Activated naive CD8-positive, alpha-beta T cell treated with anti-CD3 and anti-CD28 coated beads for 36 hours (primary cell): ENCODE measurements at regions not wholly inside any gene's neighbourhood (a gene's known extent, or its start where the extent isn't known, plus 50 kb on each side); places are given as distances from the start of the nearest gene placed in this dataset.
"Not testable (repeated sequence)": the region's sequence is repeated elsewhere in the genome, so short reads cannot be mapped to it uniquely, and the experiment has no call there.

Source experiments
- DNase-seq: peaks from one replicate; pipeline ENCODE4 v3.0.0; 2021
- H3K27ac Mint-ChIP-seq: one replicate; pipeline ENCODE4 v1.8.0; 2022; ENCODE audit warnings: mild to moderate bottlenecking, moderate library complexity, mixed read lengths
- H3K27me3 Mint-ChIP-seq: one replicate; pipeline ENCODE4 v1.8.0; 2022; ENCODE audit warnings: mild to moderate bottlenecking, mixed read lengths
- H3K36me3 Mint-ChIP-seq: one replicate; pipeline ENCODE4 v1.8.0; 2021; ENCODE audit warnings: mild to moderate bottlenecking, mixed read lengths
- H3K4me1 Mint-ChIP-seq: one replicate; pipeline ENCODE4 v1.8.0; 2021; ENCODE audit warnings: mixed read lengths
- H3K4me3 Mint-ChIP-seq: one replicate; pipeline ENCODE4 v1.8.0; 2022; ENCODE audit warnings: mild to moderate bottlenecking, moderate library complexity, mixed read lengths
- H3K9me3 Mint-ChIP-seq: one replicate; pipeline ENCODE4 v1.8.0; 2022; ENCODE audit warnings: mixed read lengths

DNA sequence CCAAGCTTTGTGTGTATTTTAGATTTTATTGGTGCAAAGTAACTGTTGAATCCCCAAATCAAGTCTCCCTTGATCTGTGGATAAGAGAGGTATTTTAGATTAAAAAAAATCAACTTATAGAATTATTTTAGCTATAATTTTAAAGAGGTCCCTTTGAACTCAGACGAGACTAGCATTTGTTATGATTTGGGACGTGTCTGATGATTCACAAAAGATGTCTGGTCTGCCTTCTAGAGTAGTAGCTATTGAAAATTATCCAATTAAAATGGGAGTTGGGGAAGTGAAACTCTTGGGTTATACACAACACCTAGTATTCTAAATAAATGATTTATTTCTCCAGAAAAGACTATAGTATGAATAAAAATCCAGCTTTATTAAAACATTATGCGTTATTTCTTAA is 227.9 kb upstream of the GRIA4 start:
- no peak for DNase-seq
- Mint-ChIP-seq H3K36me3 (no peaks in the 10 kb centered on the region), H3K27ac (no peak overlapping the region), H3K4me1 (no peaks in the 10 kb centered on the region), H3K9me3 (no peaks in the 10 kb centered on the region), H3K4me3 (no peak overlapping the region), H3K27me3 (no peaks in the 10 kb centered on the region)

DNA sequence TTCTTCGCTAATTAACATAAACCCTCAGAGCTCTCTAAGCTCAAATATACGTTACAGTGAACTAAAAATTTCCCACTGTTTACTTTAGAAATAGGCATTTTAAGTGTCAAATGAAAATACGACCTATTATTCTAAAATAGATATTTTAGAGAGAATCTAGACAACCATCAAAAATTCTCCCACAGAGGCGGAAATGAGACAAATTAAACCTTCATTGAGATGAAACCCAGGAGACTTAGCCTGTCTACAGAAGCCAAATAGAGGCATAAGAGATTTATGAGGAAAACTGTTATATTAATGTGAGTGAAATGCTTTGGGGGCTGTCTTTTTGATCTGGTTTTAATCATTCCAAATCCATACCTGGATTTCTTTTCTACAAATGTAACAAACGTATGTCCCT is 232.0 kb upstream of the GRIA4 start:
- peaks cover 9% of the 10 kb centered on the region for H3K9me3 Mint-ChIP-seq
- no peaks in the 10 kb centered on the region for H3K27me3 Mint-ChIP-seq
- no peak overlapping the region for H3K27ac Mint-ChIP-seq
- DNase-seq, result no peak
- no peaks in the 10 kb centered on the region for H3K36me3 Mint-ChIP-seq
- no peak overlapping the region for H3K4me3 Mint-ChIP-seq
- no peaks in the 10 kb centered on the region for H3K4me1 Mint-ChIP-seq

DNA sequence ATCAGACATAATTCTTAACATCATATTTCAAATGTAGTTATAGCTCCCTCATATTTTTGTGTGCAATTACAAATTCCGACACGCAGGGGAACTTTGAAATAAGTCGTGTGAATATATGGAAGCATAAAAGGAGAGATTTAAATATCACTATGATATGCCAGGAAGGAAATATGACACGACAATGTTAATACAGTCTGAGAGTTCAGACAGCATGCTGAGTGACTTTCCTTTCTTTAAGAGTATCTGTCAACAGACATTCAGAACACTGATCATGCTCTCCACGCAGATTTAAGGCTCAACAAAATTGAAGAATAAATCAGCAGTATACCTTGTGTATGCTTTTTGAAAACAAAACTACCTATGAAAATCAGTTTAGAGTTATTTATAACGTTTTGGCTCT is 232.6 kb upstream of the CARD18 start:
- DNase-seq, result no peak
- H3K27me3 Mint-ChIP-seq, result no peaks in the 10 kb centered on the region
- no peaks in the 10 kb centered on the region for H3K4me1 Mint-ChIP-seq
- no peak overlapping the region for H3K27ac Mint-ChIP-seq
- peaks cover 9% of the 10 kb centered on the region for H3K9me3 Mint-ChIP-seq
- no peaks in the 10 kb centered on the region for H3K36me3 Mint-ChIP-seq
- no peak overlapping the region for H3K4me3 Mint-ChIP-seq

DNA sequence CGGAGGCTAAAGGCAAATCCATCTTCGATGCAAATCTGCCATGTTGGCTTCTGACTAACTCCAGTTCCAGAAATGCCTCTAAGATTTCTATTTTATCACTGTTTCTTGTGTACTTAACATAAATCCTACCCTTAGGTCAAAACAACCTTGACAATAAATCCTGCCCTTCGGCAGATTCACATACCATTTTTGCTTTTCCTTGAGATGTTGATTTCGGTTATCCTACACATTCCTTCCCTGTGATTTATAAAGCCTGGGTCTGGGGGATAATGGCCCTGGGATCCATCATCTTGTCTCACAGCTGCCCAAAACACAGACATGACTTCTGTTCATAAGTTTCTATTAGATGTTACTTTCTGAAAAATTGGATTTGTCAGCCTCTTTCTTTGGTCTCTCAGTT is 231.7 kb upstream of the CARD18 start:
- Mint-ChIP-seq H3K27ac (no peak overlapping the region), H3K4me1 (no peaks in the 10 kb centered on the region), H3K9me3 (peaks cover 9% of the 10 kb centered on the region), H3K4me3 (no peak overlapping the region), H3K27me3 (no peaks in the 10 kb centered on the region), H3K36me3 (no peaks in the 10 kb centered on the region)
- DNase-seq, result no peak

DNA sequence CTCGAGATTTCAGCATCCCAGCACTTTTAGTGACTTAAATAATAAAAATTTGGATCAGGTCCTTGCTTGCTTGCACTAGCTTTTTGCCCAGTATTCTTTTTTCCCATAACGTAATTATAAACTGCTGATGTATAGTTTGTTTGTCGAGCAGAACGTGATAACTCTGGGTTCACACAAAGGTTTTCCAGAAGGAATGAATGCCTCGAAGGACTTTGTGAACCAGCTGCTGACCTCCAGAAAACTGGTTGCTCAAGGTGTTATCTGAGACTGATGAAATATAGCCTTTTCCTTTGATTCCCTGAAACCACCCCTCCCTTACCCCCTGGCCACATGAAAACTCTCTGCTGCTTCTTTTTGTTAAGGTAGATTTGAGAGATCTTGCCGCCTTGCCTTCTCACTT is 229.1 kb upstream of the CARD18 start:
- no peaks in the 10 kb centered on the region for H3K36me3 Mint-ChIP-seq
- no peak overlapping the region for H3K4me3 Mint-ChIP-seq
- H3K9me3 Mint-ChIP-seq, result no peaks in the 10 kb centered on the region
- no peak overlapping the region for H3K27ac Mint-ChIP-seq
- no peaks in the 10 kb centered on the region for H3K4me1 Mint-ChIP-seq
- peaks cover 8% of the 10 kb centered on the region for H3K27me3 Mint-ChIP-seq
- no peak for DNase-seq

DNA sequence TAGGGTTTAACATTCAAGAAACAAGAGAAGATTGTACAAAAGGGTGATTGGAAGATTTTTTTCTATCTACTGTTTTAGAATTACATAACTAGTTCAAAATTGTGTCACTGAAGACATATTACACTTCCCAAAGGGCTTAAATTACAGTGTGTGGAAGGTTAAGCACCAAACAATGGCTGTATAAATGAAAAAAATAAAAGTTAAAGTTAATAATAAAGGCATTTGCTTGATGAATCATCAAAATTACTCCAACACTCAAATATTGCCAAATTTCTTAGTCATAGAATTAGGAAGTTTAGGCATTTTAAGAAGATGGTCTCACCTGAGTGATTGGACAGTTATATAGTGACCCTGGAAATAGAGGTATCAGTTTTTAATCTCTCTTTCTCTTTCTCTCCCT is 227.6 kb upstream of the CARD18 start:
- Mint-ChIP-seq H3K4me3 (no peak overlapping the region), H3K9me3 (no peaks in the 10 kb centered on the region), H3K27me3 (peaks cover 8% of the 10 kb centered on the region), H3K36me3 (no peaks in the 10 kb centered on the region), H3K27ac (no peak overlapping the region), H3K4me1 (no peaks in the 10 kb centered on the region)
- no peak for DNase-seq

DNA sequence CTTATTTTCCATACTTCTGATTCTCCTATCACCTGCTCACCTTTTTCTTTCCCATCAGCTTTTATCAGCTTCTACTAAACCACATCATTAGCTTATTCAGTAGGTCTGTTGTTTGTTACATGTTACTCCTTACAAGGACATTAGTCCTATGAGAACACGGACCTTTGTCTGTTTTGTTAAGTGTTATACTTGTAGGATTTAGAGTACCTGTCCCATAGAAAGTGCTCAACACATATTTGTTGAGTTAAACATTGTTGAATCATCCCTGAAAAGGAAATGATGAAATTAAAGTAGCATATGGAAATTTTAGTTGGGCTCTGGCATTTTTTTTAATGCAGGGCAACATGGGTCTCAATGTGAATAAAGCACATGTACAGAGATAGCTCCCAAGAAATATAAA is 222.1 kb upstream of the CARD18 start:
- Mint-ChIP-seq H3K27ac (no peak overlapping the region), H3K36me3 (no peaks in the 10 kb centered on the region), H3K9me3 (no peaks in the 10 kb centered on the region), H3K4me1 (no peaks in the 10 kb centered on the region), H3K4me3 (no peak overlapping the region), H3K27me3 (peaks cover 12% of the 10 kb centered on the region)
- no peak for DNase-seq

DNA sequence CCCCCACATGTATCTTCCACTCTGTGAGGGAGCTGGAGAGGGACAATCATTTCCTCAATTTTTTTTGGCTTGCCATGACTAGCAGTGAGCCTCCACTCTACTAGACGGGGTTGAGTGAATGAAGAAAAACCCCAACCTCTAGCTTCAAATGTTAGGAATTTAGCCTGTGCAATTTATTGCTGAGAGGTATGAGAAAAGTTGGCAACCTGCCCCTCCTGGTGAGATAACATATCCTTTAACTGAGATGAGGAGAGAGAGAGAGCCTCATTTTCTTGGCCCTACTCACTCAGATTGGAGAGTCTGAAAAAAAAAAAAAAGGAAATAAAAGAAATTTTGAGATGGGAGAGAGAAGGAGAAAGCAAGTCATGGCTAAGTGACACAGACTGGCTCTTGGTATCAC is 218.2 kb upstream of the CARD18 start:
- no peak overlapping the region for H3K4me3 Mint-ChIP-seq
- no peaks in the 10 kb centered on the region for H3K9me3 Mint-ChIP-seq
- no peaks in the 10 kb centered on the region for H3K4me1 Mint-ChIP-seq
- DNase-seq, result no peak
- H3K27me3 Mint-ChIP-seq, result peaks cover 3% of the 10 kb centered on the region
- no peak overlapping the region for H3K27ac Mint-ChIP-seq
- no peaks in the 10 kb centered on the region for H3K36me3 Mint-ChIP-seq

DNA sequence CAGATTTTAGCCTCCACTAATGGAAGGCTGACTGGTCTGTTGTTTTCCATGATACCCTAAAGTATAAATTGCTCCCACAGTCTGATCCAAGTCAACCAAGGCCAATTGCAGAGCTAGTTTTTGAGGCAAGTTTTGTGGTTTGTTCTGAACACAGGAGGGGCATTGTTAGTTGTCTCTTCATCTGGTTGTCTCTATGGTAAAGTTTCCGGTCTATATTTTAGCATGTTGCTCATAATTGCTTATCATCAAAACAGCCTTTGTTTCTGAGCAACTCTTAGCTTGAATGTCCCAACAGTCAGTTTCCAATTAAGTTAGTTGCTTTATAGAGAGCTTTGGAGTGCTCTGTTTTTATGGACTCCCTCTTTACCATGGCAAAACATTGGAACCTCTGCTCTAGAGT is 217.6 kb upstream of the CARD18 start:
- Mint-ChIP-seq H3K4me3 (no peak overlapping the region), H3K9me3 (no peaks in the 10 kb centered on the region), H3K4me1 (no peaks in the 10 kb centered on the region), H3K27me3 (peaks cover 3% of the 10 kb centered on the region), H3K27ac (no peak overlapping the region), H3K36me3 (no peaks in the 10 kb centered on the region)
- no peak for DNase-seq

DNA sequence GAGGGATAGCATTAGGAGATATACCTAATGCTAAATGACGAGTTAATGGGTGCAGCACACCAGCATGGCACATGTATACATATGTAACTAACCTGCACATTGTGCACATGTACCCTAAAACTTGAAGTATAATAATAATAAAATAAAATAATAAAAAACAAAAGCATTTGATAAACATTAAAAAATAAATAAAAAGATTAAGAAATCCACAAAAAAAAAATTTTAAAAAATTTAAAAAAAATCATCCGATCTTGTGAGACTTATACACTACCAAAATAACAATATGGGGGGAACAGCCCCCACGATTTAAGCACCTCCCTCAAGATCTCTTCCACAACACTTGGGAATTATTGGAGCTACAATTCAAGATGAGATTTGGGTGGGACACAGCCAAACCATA is 210.3 kb upstream of the CARD18 start:
- H3K4me1 Mint-ChIP-seq, result not testable (repeated sequence)

DNA sequence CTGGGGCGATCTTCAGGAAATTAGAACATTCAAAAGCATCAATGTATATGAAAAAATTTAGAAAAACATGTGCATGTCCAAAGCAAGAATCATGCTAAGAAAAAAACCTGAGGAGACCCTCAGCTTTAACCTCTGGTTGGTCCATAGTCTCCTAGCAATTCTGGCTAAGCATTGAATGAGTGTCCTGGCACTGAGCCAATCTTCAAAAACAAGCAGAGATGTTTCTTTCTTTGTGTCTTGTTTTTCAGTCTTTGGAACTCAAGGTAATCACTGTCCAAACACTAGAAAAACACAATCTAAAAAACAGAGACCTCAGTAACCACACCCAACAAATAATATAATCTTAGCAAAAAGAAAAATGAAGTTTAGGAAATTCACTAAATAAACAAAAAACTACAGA is 205.4 kb upstream of the CARD18 start:
- Mint-ChIP-seq H3K4me1 (no peaks in the 10 kb centered on the region), H3K4me3 (no peak overlapping the region), H3K27me3 (no peaks in the 10 kb centered on the region), H3K9me3 (peaks cover 10% of the 10 kb centered on the region), H3K27ac (no peak overlapping the region), H3K36me3 (no peaks in the 10 kb centered on the region)
- DNase-seq, result no peak

More for the DNA sequence above, 210.3 kb upstream of the CARD18 start:
- H3K36me3 Mint-ChIP-seq, H3K4me3 Mint-ChIP-seq, DNase-seq, H3K27me3 Mint-ChIP-seq, H3K27ac Mint-ChIP-seq: not testable (repeated sequence)
- peaks cover 13% of the 10 kb centered on the region for H3K9me3 Mint-ChIP-seq

DNA sequence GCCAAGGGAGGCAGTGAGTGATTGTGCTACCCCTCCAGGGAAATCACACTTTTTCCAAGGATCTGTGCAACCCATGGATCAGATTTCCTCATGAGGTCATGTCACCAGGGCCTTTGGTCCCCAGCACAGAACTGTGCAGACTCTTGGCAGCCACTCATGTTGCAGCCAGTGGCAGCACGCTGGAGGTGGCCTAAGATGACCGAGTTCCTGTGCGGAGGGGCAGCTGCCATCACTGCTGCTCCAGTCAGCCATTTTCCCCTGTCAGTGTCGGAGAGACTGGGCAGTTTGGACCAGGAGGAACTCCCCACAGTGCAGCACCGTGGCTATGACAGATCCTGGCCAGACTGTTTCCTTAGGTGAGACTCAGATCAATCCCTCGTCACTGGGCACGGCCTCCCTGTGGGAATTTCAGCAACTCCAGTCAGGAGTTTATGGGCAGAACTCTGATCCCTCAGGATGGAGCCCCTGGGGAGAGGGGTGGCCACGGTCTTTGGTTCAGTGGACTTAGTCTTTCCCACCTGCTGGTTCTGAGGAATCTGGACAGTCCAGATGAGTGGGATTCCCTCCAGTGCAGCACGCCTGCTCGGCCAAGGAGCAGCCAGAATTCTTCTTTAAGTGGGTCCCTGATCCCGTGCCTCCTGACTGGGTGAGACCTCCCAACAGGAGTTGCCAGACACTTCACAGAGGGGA is 194.6 kb upstream of the CARD18 start:
- H3K36me3 Mint-ChIP-seq, result no peaks in the 10 kb centered on the region

DNA sequence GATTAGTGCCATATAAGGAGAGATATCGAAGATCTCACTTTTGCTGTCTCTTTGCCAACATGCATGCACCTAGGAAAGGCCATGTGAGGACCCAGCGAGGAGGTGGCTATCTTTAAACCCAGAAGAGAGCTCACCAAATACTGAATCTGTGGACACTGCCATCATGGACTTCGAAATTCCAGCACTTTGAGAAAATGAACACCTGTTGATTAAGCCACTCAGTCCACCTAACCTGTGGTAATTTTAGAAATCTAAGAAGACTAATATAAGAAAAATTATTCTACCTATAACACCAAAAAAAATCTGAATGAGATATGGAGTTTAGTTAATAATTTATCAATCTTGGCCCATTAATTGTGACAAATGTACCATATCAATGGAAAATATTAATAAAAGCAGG is 193.6 kb upstream of the CARD18 start:
- H3K27me3 Mint-ChIP-seq, result peaks cover 13% of the 10 kb centered on the region
- no peak for DNase-seq
- no peaks in the 10 kb centered on the region for H3K4me1 Mint-ChIP-seq
- no peaks in the 10 kb centered on the region for H3K36me3 Mint-ChIP-seq
- no peak overlapping the region for H3K27ac Mint-ChIP-seq
- H3K4me3 Mint-ChIP-seq, result no peak overlapping the region
- H3K9me3 Mint-ChIP-seq, result peaks cover 10% of the 10 kb centered on the region

More for the DNA sequence above, 194.6 kb upstream of the CARD18 start:
- H3K4me1 Mint-ChIP-seq, result no peaks in the 10 kb centered on the region
- H3K27ac Mint-ChIP-seq, result no peak overlapping the region
- peaks cover 13% of the 10 kb centered on the region for H3K27me3 Mint-ChIP-seq
- H3K9me3 Mint-ChIP-seq, result peaks cover 10% of the 10 kb centered on the region
- DNase-seq, result no peak
- H3K4me3 Mint-ChIP-seq, result no peak overlapping the region

DNA sequence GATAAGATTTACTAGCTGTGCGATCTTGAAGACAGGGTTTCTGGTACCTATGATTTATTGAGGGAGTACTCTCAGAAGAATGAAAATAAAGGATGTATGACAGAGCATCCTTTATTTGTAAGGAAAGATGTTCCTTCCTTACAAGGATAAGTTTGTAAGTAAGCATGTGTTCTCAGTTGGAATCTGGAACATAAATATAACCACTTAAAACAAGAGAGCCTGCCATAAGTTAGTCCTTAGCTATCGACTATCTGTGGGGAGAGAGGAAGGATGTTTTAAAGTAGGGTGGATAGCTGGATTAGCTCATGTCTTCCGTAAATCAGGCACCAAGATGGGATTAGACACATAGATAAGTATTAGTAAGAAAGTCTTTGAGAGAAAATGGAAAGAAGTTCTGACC is 192.6 kb upstream of the CARD18 start:
- Mint-ChIP-seq H3K9me3 (peaks cover 8% of the 10 kb centered on the region), H3K27me3 (peaks cover 13% of the 10 kb centered on the region), H3K4me3 (no peak overlapping the region), H3K4me1 (no peaks in the 10 kb centered on the region), H3K27ac (no peak overlapping the region), H3K36me3 (no peaks in the 10 kb centered on the region)
- DNase-seq, result no peak

DNA sequence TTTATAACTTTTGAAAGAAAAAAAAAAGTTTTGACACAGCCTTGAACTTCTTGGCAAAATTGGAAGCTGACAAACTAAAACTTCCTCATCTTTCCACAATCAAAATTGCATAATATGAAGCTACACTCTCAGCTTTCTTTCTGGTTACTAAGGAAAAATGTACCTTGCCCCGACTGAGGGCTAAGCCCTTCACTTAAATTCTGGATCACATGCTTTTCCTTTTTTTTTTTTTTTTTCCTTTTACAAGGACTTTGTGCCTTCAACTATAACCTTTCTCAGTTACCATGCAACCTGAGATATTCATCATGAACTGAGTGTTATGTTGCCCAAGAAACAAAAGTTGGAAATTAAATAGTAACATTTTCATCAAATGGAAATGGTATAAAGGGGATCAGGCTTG is 188.5 kb upstream of the CARD18 start:
- no peak overlapping the region for H3K27ac Mint-ChIP-seq
- no peaks in the 10 kb centered on the region for H3K36me3 Mint-ChIP-seq
- no peaks in the 10 kb centered on the region for H3K4me1 Mint-ChIP-seq
- DNase-seq, result no peak
- no peak overlapping the region for H3K4me3 Mint-ChIP-seq
- H3K9me3 Mint-ChIP-seq, result no peaks in the 10 kb centered on the region
- peaks cover 2% of the 10 kb centered on the region for H3K27me3 Mint-ChIP-seq

DNA sequence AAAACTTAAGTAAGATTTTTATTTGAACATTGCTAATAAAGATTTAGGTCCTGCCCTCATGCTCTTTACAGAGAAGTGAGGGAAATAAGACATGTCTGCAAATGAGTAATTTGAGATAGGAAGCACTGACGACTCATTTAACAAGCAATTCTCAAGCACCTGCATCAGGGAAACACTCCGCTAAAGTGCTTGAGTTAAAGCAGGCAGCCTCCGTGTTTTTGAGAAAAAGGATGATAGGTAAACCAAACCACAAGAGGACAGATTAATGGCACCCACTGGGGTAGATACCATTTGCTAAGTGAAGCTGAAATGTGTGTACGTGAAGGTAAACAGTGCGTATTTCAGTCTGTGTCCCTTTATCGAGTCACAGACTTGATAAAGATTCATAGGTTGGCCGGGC is 184.6 kb upstream of the CARD18 start:
- Mint-ChIP-seq H3K27ac (no peak overlapping the region), H3K36me3 (no peaks in the 10 kb centered on the region), H3K27me3 (peaks cover 5% of the 10 kb centered on the region), H3K4me1 (no peaks in the 10 kb centered on the region), H3K4me3 (no peak overlapping the region), H3K9me3 (no peaks in the 10 kb centered on the region)
- no peak for DNase-seq

DNA sequence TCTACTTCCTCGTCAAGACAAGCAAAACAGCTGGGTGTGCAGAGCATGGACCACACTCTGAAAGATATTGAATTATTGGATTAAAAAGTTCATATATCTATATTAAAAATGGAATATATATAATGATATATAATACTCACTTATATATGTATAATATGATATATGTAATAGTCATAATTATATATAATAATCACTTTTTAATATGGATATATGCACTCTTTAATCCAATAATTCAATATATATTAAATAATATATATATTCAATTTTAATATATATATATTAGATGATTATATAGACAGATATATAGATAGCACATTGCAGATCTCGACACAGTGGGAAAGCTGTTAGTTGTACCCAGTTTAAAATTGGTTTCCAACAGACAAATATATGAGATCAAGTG is 182.1 kb upstream of the CARD18 start:
- H3K27ac Mint-ChIP-seq, result no peak overlapping the region
- H3K9me3 Mint-ChIP-seq, result no peaks in the 10 kb centered on the region
- H3K4me1 Mint-ChIP-seq, result no peaks in the 10 kb centered on the region
- H3K36me3 Mint-ChIP-seq, result no peaks in the 10 kb centered on the region
- no peak overlapping the region for H3K4me3 Mint-ChIP-seq
- no peak for DNase-seq
- peaks cover 9% of the 10 kb centered on the region for H3K27me3 Mint-ChIP-seq
